Keratinocyte (primary cell): ENCODE measurements at regions not wholly inside any gene's neighbourhood (a gene's known extent, or its start where the extent isn't known, plus 50 kb on each side); places are given as distances from the start of the nearest gene placed in this dataset.

Source experiments
- DNase-seq: peaks from one replicate; pipeline ENCODE4 v3.0.0-alpha.2; 2011; ENCODE audit warnings: low read depth, missing footprints, low spot score
- FAIRE-seq: peaks from 2 replicates; lab custom pipeline; 2011; peaks lifted over from hg19 to GRCh38; lab: Jason Lieb, UNC
- H2AFZ ChIP-seq: 2 replicates; pipeline ENCODE4 v1.6.0; 2012; ENCODE audit warnings: low read length, control low read depth, inconsistent platforms; ENCODE audit not compliant: control insufficient read depth
- H3K27ac ChIP-seq: 2 replicates; pipeline ENCODE4 v1.5.1; 2011; ENCODE audit warnings: low read length; ENCODE audit not compliant: control insufficient read depth, insufficient read depth
- H3K27me3 ChIP-seq: 3 replicates; pipeline ENCODE4 v1.6.0; 2011; ENCODE audit warnings: low read length; ENCODE audit not compliant: control insufficient read depth, insufficient read depth; ENCODE audit errors: extremely low read depth
- H3K36me3 ChIP-seq, 2 experiments: 2 replicates in 1 of 2; 3 replicates in 1 of 2; pipeline ENCODE4 v1.5.1; 2011; ENCODE audit warnings: low read length in 2 of 2, mild to moderate bottlenecking in 1 of 2; ENCODE audit not compliant: control insufficient read depth in 2 of 2, insufficient read depth in 2 of 2; ENCODE audit errors: extremely low read depth in 1 of 2
- H3K4me1 ChIP-seq: 3 replicates; pipeline ENCODE4 v1.5.1; 2011; ENCODE audit warnings: low read length; ENCODE audit not compliant: control insufficient read depth, insufficient read depth; ENCODE audit errors: extremely low read depth
- H3K4me2 ChIP-seq: 3 replicates; pipeline ENCODE4 v1.6.0; 2011; ENCODE audit warnings: low read depth, low read length; ENCODE audit not compliant: control insufficient read depth, insufficient read depth; ENCODE audit errors: extremely low read depth
- H3K4me3 ChIP-seq, 3 experiments: fragments of 200-600 bp in 1 of 3; sonication (generic) in 1 of 3; 2 replicates in 2 of 3; 3 replicates in 1 of 3; pipeline ENCODE4 v1.5.1; 2011 to 2016; ENCODE audit warnings: low read length in 3 of 3, mild to moderate bottlenecking in 3 of 3, control low read depth in 2 of 3, inconsistent platforms in 1 of 3, low read depth in 1 of 3, mixed read lengths in 1 of 3, mixed run types in 1 of 3, moderate library complexity in 1 of 3; ENCODE audit not compliant: control insufficient read depth in 2 of 3, insufficient read depth in 2 of 3; ENCODE audit errors: extremely low read depth in 1 of 3
- H3K79me2 ChIP-seq: 2 replicates; pipeline ENCODE4 v1.6.0; 2012; ENCODE audit warnings: low read length; ENCODE audit not compliant: control insufficient read depth, insufficient read depth
- H3K9ac ChIP-seq: 3 replicates; pipeline ENCODE4 v1.6.0; 2011; ENCODE audit warnings: low read length; ENCODE audit not compliant: control insufficient read depth, insufficient read depth; ENCODE audit errors: extremely low read depth
- H3K9me1 ChIP-seq: 3 replicates; pipeline ENCODE4 v1.6.0; 2011; ENCODE audit warnings: low read length; ENCODE audit not compliant: control insufficient read depth, insufficient read depth; ENCODE audit errors: extremely low read depth
- H3K9me3 ChIP-seq: 2 replicates; pipeline ENCODE4 v1.5.1; 2012; ENCODE audit warnings: low read depth, low read length; ENCODE audit not compliant: control insufficient read depth
- H4K20me1 ChIP-seq: 3 replicates; pipeline ENCODE4 v1.6.0; 2011; ENCODE audit warnings: low read length; ENCODE audit not compliant: control insufficient read depth, insufficient read depth; ENCODE audit errors: extremely low read depth
- EZH2 ChIP-seq: IDR thresholded peaks from one replicate; pipeline ENCODE4 v1.6.1; 2012; ENCODE audit warnings: inconsistent platforms, mild to moderate bottlenecking, low read length, moderate library complexity
- dilution Hi-C: fragments of 300-500 bp; cut with MboI; formaldehyde crosslinking; loops from one replicate; pipeline ENCODE4 v1.7.0; 2020; ENCODE audit warnings: low sequenced_read_pairs; ENCODE audit not compliant: extremely low pct_ligation_motif_present
- TF ChIP-seq, protein P1 (sequence below), 3 experiments: IDR thresholded peaks in 1 of 3; conservative IDR thresholded peaks in 1 of 3; optimal IDR thresholded peaks in 1 of 3; 2 replicates in 2 of 3; 3 replicates in 1 of 3; pipeline versions ENCODE3 to v1.5.1; 2011; ENCODE audit warnings: low read length in 3 of 3, mild to moderate bottlenecking in 3 of 3, moderate library complexity in 2 of 3, control low read depth in 1 of 3, inconsistent platforms in 1 of 3; ENCODE audit not compliant: insufficient read depth in 2 of 3; ENCODE audit errors: extremely low read depth in 1 of 3

DNA sequence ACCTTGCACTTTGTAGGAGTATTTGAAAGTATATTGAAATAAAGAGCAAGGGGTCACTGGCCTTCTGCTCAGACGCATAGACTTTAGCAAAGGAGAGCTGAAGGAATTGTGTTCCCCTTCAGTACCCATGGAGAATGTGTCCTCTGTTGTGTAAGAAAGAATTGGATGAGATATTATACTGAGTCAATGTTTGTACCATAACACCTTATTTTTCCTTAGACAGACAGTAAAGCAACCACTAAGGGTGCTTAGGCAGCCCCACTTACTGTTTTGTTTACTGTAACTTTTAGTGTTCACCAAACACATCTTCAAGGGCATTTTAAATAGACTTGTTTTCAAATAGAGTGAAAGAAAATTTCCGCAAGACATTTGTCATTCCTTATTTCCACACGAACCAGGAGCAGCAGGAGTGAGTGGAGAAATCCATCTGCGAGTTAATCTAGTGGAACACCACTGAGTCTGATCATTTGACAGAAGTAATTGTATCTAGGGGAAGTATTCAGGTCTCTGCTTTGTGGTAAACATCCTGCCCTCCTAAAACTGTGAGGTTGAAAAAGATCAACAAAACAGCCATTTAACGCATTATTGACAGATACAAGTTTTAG, 89.5 kb downstream of the SLIT2 start:
- Histone ChIP-seq H3K9me1 (no peaks in the 10 kb centered on the region), H2AFZ (no peak overlapping the region), H3K9me3 (no peaks in the 10 kb centered on the region), H3K4me1 (no peaks in the 10 kb centered on the region), H3K36me3 (no peaks in the 10 kb centered on the region), H4K20me1 (no peaks in the 10 kb centered on the region), H3K9ac (no peak overlapping the region), H3K4me2 (no peak overlapping the region), H3K27ac (no peak overlapping the region), H3K27me3 (no peaks in the 10 kb centered on the region), H3K4me3 (no peak overlapping the region), H3K79me2 (no peaks in the 10 kb centered on the region)
- TF ChIP-seq, protein P1, sequence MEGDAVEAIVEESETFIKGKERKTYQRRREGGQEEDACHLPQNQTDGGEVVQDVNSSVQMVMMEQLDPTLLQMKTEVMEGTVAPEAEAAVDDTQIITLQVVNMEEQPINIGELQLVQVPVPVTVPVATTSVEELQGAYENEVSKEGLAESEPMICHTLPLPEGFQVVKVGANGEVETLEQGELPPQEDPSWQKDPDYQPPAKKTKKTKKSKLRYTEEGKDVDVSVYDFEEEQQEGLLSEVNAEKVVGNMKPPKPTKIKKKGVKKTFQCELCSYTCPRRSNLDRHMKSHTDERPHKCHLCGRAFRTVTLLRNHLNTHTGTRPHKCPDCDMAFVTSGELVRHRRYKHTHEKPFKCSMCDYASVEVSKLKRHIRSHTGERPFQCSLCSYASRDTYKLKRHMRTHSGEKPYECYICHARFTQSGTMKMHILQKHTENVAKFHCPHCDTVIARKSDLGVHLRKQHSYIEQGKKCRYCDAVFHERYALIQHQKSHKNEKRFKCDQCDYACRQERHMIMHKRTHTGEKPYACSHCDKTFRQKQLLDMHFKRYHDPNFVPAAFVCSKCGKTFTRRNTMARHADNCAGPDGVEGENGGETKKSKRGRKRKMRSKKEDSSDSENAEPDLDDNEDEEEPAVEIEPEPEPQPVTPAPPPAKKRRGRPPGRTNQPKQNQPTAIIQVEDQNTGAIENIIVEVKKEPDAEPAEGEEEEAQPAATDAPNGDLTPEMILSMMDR (optimal IDR thresholded peaks at IDR 0.05 in 1 of 3, IDR thresholded peaks at IDR 0.05 in 1 of 3, conservative IDR thresholded peaks at IDR 0.05 in 1 of 3; ENCODE audit: extremely low read depth in 1 of 3, insufficient read depth in 2 of 3, low read length in 3 of 3) = no peak
- no peak for TF ChIP-seq EZH2
- dilution Hi-C loops = no loop called here
- no peak for DNase-seq
- FAIRE-seq = no peak

- Histone ChIP-seq H3K9me1 (no peaks in the 10 kb centered on the region), H3K79me2 (no peaks in the 10 kb centered on the region), H3K27ac (no peak overlapping the region), H3K36me3 (no peaks in the 10 kb centered on the region), H3K27me3 (no peaks in the 10 kb centered on the region), H3K9me3 (no peaks in the 10 kb centered on the region), H3K4me2 (no peak overlapping the region), H3K4me3 (no peak overlapping the region), H2AFZ (no peak overlapping the region), H3K9ac (no peak overlapping the region), H4K20me1 (no peaks in the 10 kb centered on the region), H3K4me1 (no peaks in the 10 kb centered on the region)
- FAIRE-seq = no peak
- no peak for DNase-seq
- dilution Hi-C loops = no loop called here
- no peak for TF ChIP-seq EZH2
- TF ChIP-seq, protein P1 (optimal IDR thresholded peaks at IDR 0.05 in 1 of 3, IDR thresholded peaks at IDR 0.05 in 1 of 3, conservative IDR thresholded peaks at IDR 0.05 in 1 of 3; ENCODE audit: extremely low read depth in 1 of 3, insufficient read depth in 2 of 3, low read length in 3 of 3) = no peak
Observed at GRCh38 chr4:20347531-20347930, 95.8 kb downstream of the SLIT2 start.
